NB4 (cell line): ENCODE measurements at regions not wholly inside any gene's neighbourhood (a gene's known extent, or its start where the extent isn't known, plus 50 kb on each side); places are given as distances from the start of the nearest gene placed in this dataset.

Source experiments
- DNase-seq: peaks from one replicate; pipeline ENCODE4 v3.0.0; 2010; ENCODE audit warnings: low read depth
- H3K4me3 ChIP-seq: one replicate; pipeline ENCODE4 v1.5.1; 2011; ENCODE audit warnings: mild to moderate bottlenecking, low read depth, low read length, moderate library complexity
- CTCF ChIP-seq: IDR thresholded peaks from one replicate; pipeline ENCODE4 v1.5.1; 2012; ENCODE audit warnings: low read depth, low read length
- MAX ChIP-seq: IDR thresholded peaks from 2 replicates; pipeline ENCODE4 v1.6.1; 2011; ENCODE audit warnings: low read depth, low read length
- MYC ChIP-seq: IDR thresholded peaks from 2 replicates; pipeline ENCODE4 v1.6.1; 2011; ENCODE audit warnings: low read depth, low read length
- POLR2A ChIP-seq: IDR thresholded peaks from 2 replicates; pipeline ENCODE4 v1.6.1; 2011; ENCODE audit warnings: mild to moderate bottlenecking; ENCODE audit not compliant: insufficient read length; ENCODE audit errors: extremely low read depth

GRCh38 chr21:17195351-17195750 is 317.5 kb upstream of the CXADR start:
- TF ChIP-seq MYC (no peak), POLR2A (no peak), CTCF (no peak), MAX (no peak)

GRCh38 chr21:17195976-17196375 is 316.9 kb upstream of the CXADR start:
- no peak overlapping the region for H3K4me3 ChIP-seq
- no peak for TF ChIP-seq MYC
- TF ChIP-seq POLR2A: no peak
- TF ChIP-seq CTCF: no peak
- no peak for TF ChIP-seq MAX
- DNase-seq: no peak

More at GRCh38 chr21:17195351-17195750, 317.5 kb upstream of the CXADR start:
- no peak overlapping the region for H3K4me3 ChIP-seq
- no peak for DNase-seq

- TF ChIP-seq POLR2A (no peak), MYC (no peak), CTCF (no peak), MAX (no peak)
- DNase-seq: no peak
- no peak overlapping the region for H3K4me3 ChIP-seq
These were observed 316.2 kb upstream of the CXADR start for GRCh38 chr21:17196623-17197022.

GRCh38 chr21:17197996-17198395 is 314.8 kb upstream of the CXADR start:
- H3K4me3 ChIP-seq: no peak overlapping the region
- DNase-seq: no peak
- TF ChIP-seq MYC: no peak

GRCh38 chr21:17200250-17200649 is 312.6 kb upstream of the CXADR start:
- TF ChIP-seq MYC (no peak), POLR2A (no peak), CTCF (no peak), MAX (no peak)
- DNase-seq: no peak
- no peak overlapping the region for H3K4me3 ChIP-seq

- no peak overlapping the region for H3K4me3 ChIP-seq
- no peak for DNase-seq
- no peak for TF ChIP-seq POLR2A
- TF ChIP-seq MAX: no peak
- TF ChIP-seq MYC: no peak
- TF ChIP-seq CTCF: no peak
These were observed 311.0 kb upstream of the CXADR start for GRCh38 chr21:17201741-17202260.
